Right lobe of liver (tissue), 4 donors: ENCODE measurements at regions not wholly inside any gene's neighbourhood (a gene's known extent, or its start where the extent isn't known, plus 50 kb on each side); places are given as distances from the start of the nearest gene placed in this dataset.

ENCODE experiments used
- POLR2A ChIP-seq: fragments of 450-650 bp; IDR thresholded peaks from one replicate; pipeline ENCODE4 v1.6.1; 2017; ENCODE audit warnings: antibody characterized with exemption, mild to moderate bottlenecking
- TF ChIP-seq, protein P1 (sequence below), 4 donors: fragments of 200-600 bp in 3 of 4; fragments of 450-650 bp in 1 of 4; IDR thresholded peaks; one replicate each; pipeline versions ENCODE4 v1.5.1 to v1.8.0; 2016 to 2022; ENCODE audit warnings: antibody characterized with exemption in 4 of 4, mild to moderate bottlenecking in 2 of 4
- donor health status: DM: no; HTN: no; CAD: no.
- donor health status: DM: no; HTN: no; CAD: no.
- donor health status: DM: no; HTN: yes; CAD: no.

DNA sequence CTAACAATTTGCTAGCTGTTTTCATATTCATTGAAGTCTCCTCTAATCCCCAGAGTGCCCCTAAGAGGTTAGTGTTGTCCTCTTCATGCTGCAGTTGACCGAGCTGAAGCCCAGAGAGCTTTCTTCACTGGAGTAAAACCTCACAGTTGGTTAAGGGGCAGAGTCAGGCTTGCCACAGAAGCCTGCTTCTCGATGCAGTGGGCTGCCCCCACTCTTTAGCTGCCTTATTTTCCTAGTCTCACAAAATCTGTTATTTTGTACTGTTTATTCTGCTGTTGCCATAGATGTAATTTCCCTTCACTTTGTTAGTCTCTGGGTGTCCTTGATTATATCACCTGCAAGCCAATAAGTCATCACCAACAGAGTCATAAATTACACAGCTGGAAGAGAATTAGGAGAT lies 56.3 kb upstream of the ZPBP start:
- TF ChIP-seq, protein P1, sequence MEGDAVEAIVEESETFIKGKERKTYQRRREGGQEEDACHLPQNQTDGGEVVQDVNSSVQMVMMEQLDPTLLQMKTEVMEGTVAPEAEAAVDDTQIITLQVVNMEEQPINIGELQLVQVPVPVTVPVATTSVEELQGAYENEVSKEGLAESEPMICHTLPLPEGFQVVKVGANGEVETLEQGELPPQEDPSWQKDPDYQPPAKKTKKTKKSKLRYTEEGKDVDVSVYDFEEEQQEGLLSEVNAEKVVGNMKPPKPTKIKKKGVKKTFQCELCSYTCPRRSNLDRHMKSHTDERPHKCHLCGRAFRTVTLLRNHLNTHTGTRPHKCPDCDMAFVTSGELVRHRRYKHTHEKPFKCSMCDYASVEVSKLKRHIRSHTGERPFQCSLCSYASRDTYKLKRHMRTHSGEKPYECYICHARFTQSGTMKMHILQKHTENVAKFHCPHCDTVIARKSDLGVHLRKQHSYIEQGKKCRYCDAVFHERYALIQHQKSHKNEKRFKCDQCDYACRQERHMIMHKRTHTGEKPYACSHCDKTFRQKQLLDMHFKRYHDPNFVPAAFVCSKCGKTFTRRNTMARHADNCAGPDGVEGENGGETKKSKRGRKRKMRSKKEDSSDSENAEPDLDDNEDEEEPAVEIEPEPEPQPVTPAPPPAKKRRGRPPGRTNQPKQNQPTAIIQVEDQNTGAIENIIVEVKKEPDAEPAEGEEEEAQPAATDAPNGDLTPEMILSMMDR (IDR thresholded peaks at IDR 0.05) = no peak
- no peak for TF ChIP-seq POLR2A
